Naive thymus-derived CD8-positive, alpha-beta T cell (primary cell): ENCODE measurements at regions not wholly inside any gene's neighbourhood (a gene's known extent, or its start where the extent isn't known, plus 50 kb on each side); places are given as distances from the start of the nearest gene placed in this dataset.

ENCODE experiments used
- ATAC-seq, 2 donors: fragments of 150-1000 bp; cut with Tn5 transposase in 1 of 2; sonication (Bioruptor Pico), chemical (Tn5 transposase) in 1 of 2; 1 replicate in 1 of 2; 2 replicates in 1 of 2; pipeline ENCODE4 v1.10.0; 2021; ENCODE audit warnings: mild to moderate bottlenecking in 2 of 2, moderate library complexity in 2 of 2
- POLR2A ChIA-PET: fragments of 350-600 bp; sonication (Branson Sonifier 250); formaldehyde crosslinking; loops from one replicate; lab custom pipeline; 2021; ENCODE audit warnings: antibody characterized with exemption; lab: Charles Lee
- DNase-seq, 10 donors: peaks; one replicate each; pipeline versions ENCODE4 v3.0.0 to v3.0.0-alpha.2; 2020 to 2022
- H3K27ac Mint-ChIP-seq, 10 donors: one replicate each; pipeline ENCODE4 v1.8.0; 2020 to 2022; ENCODE audit warnings: mild to moderate bottlenecking in 10 of 10, mixed read lengths in 10 of 10, moderate library complexity in 4 of 10, inconsistent platforms in 1 of 10
- H3K27me3 Mint-ChIP-seq, 5 donors: one replicate each; pipeline ENCODE4 v1.8.0; 2021 to 2022; ENCODE audit warnings: mixed read lengths in 5 of 5
- H3K36me3 Mint-ChIP-seq, 3 donors: one replicate each; pipeline ENCODE4 v1.8.0; 2020 to 2022; ENCODE audit warnings: mixed read lengths in 3 of 3, mild to moderate bottlenecking in 2 of 3, inconsistent platforms in 1 of 3
- H3K4me1 Mint-ChIP-seq, 4 donors: one replicate each; pipeline ENCODE4 v1.8.0; 2021 to 2022; ENCODE audit warnings: mixed read lengths in 4 of 4
- H3K4me3 Mint-ChIP-seq, 10 donors: one replicate each; pipeline ENCODE4 v1.8.0; 2020 to 2022; ENCODE audit warnings: mild to moderate bottlenecking in 10 of 10, mixed read lengths in 10 of 10, moderate library complexity in 6 of 10, inconsistent platforms in 1 of 10
- H3K9me3 Mint-ChIP-seq, 9 donors: one replicate each; pipeline ENCODE4 v1.8.0; 2020 to 2022; ENCODE audit warnings: mixed read lengths in 9 of 9, mild to moderate bottlenecking in 3 of 9, inconsistent platforms in 1 of 9, moderate library complexity in 1 of 9

DNA sequence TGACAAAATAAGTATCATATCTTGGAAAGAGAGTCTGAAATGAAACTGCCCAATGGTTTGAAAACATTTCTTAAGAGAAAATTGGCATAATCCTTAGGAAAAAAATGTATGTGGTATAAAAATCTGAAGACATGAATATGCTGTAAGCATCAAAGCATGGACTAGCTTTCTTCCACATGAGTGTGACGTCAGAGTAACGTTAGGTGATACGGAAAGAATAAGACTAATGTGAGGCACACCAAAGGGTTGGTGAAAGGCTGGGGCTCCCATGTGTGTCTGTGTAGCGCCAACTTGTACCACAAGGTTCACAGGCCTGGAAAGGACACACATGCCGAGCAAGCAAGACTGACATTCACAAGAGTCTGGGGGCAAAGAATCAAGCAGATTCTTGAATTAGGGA, 238.1 kb upstream of the GLI3 start:
- Mint-ChIP-seq H3K4me3 (no peak overlapping the region), H3K9me3 (peaks cover 0 to 12% (median 6%) of the 10 kb centered on the region in 9 donors), H3K4me1 (no peaks in the 10 kb centered on the region), H3K27me3 (no peaks in the 10 kb centered on the region), H3K36me3 (no peaks in the 10 kb centered on the region), H3K27ac (no peak overlapping the region)
- DNase-seq (no peak), ATAC-seq (no peak)
- POLR2A ChIA-PET, result no interaction called here

GRCh38 chr7:42473099-42473498, 236.1 kb upstream of the GLI3 start:
- Mint-ChIP-seq H3K4me3 (no peak overlapping the region), H3K27ac (no peak overlapping the region), H3K36me3 (no peaks in the 10 kb centered on the region), H3K9me3 (peaks cover 0 to 12% (median 4%) of the 10 kb centered on the region in 9 donors), H3K4me1 (no peaks in the 10 kb centered on the region), H3K27me3 (no peaks in the 10 kb centered on the region)
- ATAC-seq, result no peak
- POLR2A ChIA-PET, result no interaction called here
- no peak for DNase-seq

GRCh38 chr7:42471573-42472174, 234.7 kb upstream of the GLI3 start:
- Mint-ChIP-seq H3K9me3 (peaks cover 0 to 12% (median 5%) of the 10 kb centered on the region in 9 donors), H3K4me1 (no peaks in the 10 kb centered on the region), H3K4me3 (no peak overlapping the region), H3K27ac (no peak overlapping the region), H3K36me3 (no peaks in the 10 kb centered on the region), H3K27me3 (peaks cover 0 to 2% (median 0%) of the 10 kb centered on the region in 5 donors)
- DNase-seq (no peak), ATAC-seq (no peak)
- POLR2A ChIA-PET, result no interaction called here

- H3K4me1 Mint-ChIP-seq, result no peaks in the 10 kb centered on the region
- POLR2A ChIA-PET, result no interaction called here
- ATAC-seq (no peak), DNase-seq (no peak)
- H3K27me3 Mint-ChIP-seq, result peaks cover 0 to 2% (median 0%) of the 10 kb centered on the region in 5 donors
- no peak overlapping the region for H3K4me3 Mint-ChIP-seq
- H3K36me3 Mint-ChIP-seq, result no peaks in the 10 kb centered on the region
- no peak overlapping the region for H3K27ac Mint-ChIP-seq
- peaks cover 0 to 24% (median 6%) of the 10 kb centered on the region in 9 donors for H3K9me3 Mint-ChIP-seq
Observed at GRCh38 chr7:42469341-42469740, 232.3 kb upstream of the GLI3 start.

DNA sequence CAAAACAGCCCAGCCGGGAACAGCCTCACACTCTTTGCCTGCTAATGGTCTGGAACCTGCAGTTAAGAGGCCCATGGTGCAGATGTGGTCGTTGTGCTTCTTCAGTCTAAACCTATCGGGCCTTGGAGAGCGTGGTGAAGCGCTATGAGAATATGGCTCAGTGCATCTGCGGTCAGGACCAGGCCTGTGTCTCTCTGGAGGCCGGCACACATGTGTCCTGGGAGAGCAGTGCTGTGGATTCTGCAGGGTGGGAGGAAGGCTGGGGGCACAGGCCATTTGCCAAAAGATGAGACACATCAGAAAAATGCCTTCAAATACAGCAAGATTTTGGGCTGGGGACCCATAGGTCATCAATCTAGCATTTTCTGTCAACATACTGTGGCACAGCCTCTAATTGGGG, 231.5 kb upstream of the GLI3 start:
- Mint-ChIP-seq H3K9me3 (peaks cover 0 to 31% (median 10%) of the 10 kb centered on the region in 9 donors), H3K4me1 (no peaks in the 10 kb centered on the region), H3K4me3 (no peak overlapping the region)

GRCh38 chr7:42461537-42461936, 224.5 kb upstream of the GLI3 start:
- Mint-ChIP-seq H3K4me1 (no peaks in the 10 kb centered on the region), H3K9me3 (peaks cover 0 to 34% (median 7%) of the 10 kb centered on the region in 9 donors), H3K4me3 (no peak overlapping the region), H3K27ac (no peak overlapping the region), H3K27me3 (peaks cover 0 to 5% (median 1%) of the 10 kb centered on the region in 5 donors), H3K36me3 (peaks cover 0 to 5% (median 0%) of the 10 kb centered on the region in 3 donors)
- DNase-seq (no peak), ATAC-seq (no peak)
- POLR2A ChIA-PET, result no interaction called here

More for the DNA sequence above, 231.5 kb upstream of the GLI3 start:
- peaks cover 0 to 5% (median 0%) of the 10 kb centered on the region in 3 donors for H3K36me3 Mint-ChIP-seq
- POLR2A ChIA-PET, result no interaction called here
- ATAC-seq, result no peak
- H3K27me3 Mint-ChIP-seq, result peaks cover 0 to 3% (median 0%) of the 10 kb centered on the region in 5 donors
- DNase-seq, result no peak
- H3K27ac Mint-ChIP-seq, result no peak overlapping the region

DNA sequence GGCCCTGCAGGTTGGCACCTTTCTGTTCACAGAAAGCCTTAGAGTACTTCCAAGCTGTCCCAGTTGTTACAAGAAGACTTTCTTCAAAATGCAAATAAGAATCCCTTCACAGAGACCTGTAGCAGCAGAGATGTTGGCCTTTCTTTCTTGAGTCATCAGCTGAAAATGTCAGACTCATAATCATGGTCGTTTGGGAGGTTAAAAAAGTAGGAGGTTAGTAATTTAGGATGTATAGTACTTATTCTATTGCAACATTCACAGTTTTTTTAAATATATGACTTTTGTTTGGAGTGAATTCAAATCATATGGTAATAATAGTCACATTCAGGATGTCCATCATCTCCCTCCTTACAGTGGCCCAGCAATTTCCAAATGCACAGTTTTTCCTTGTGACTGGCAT, 223.9 kb upstream of the GLI3 start:
- H3K4me1 Mint-ChIP-seq, result no peaks in the 10 kb centered on the region
- H3K27ac Mint-ChIP-seq, result no peak overlapping the region
- DNase-seq (no peak), ATAC-seq (no peak)
- H3K4me3 Mint-ChIP-seq, result no peak overlapping the region
- H3K9me3 Mint-ChIP-seq, result peaks cover 0 to 28% (median 7%) of the 10 kb centered on the region in 9 donors
- POLR2A ChIA-PET, result no interaction called here
- peaks cover 0 to 5% (median 1%) of the 10 kb centered on the region in 5 donors for H3K27me3 Mint-ChIP-seq
- peaks cover 0 to 5% (median 0%) of the 10 kb centered on the region in 3 donors for H3K36me3 Mint-ChIP-seq

DNA sequence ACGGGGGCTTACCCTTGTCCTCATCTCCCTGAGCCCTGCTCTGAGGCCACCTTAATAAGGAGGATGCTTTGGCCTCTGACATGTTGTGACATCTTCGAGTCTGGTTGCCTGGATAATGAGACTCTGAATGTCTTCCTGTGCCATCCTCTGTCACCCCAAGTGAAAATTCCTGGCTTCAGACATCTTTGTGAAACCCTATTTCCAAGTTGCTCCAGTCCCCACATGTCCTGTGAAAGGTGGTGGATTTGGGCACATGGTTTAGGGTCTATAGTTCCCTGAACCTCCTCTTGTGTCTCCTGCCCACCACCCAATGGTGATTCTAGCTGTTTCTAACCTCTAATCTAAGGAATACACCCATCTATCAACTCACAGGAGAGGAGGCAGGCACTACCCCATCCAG, 223.1 kb upstream of the GLI3 start:
- Mint-ChIP-seq H3K4me1 (no peaks in the 10 kb centered on the region), H3K27me3 (peaks cover 0 to 5% (median 1%) of the 10 kb centered on the region in 5 donors), H3K27ac (no peak overlapping the region), H3K4me3 (no peak overlapping the region), H3K36me3 (peaks cover 0 to 5% (median 0%) of the 10 kb centered on the region in 3 donors), H3K9me3 (peaks cover 0 to 20% (median 7%) of the 10 kb centered on the region in 9 donors)
- ATAC-seq, result no peak
- no peak for DNase-seq
- POLR2A ChIA-PET, result no interaction called here

DNA sequence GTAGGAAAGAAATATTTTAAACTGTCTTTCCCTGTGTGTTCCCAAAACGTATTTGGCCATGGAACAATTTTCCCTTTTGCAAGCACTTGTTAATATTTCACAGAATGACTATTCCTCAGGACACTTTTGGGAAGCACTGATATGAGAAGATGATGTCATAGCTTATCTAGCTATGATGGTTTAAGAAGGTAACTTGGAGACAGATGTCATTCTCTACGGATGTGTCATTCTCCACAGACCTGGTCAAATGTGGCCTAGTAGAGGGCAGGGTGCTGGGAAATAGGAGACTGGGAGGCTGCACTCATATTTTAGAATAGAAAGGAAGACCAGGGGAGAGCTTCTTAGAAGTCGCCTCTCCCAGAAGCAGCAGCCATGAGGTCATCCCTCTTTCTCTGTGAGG, 220.7 kb upstream of the GLI3 start:
- POLR2A ChIA-PET, result no interaction called here
- no peak for ATAC-seq
- Mint-ChIP-seq H3K4me1 (no peaks in the 10 kb centered on the region), H3K9me3 (peaks cover 0 to 2% (median 0%) of the 10 kb centered on the region in 9 donors), H3K36me3 (no peaks in the 10 kb centered on the region), H3K4me3 (no peak overlapping the region), H3K27me3 (peaks cover 4 to 20% (median 6%) of the 10 kb centered on the region in 5 donors), H3K27ac (no peak overlapping the region)
- no peak for DNase-seq

DNA sequence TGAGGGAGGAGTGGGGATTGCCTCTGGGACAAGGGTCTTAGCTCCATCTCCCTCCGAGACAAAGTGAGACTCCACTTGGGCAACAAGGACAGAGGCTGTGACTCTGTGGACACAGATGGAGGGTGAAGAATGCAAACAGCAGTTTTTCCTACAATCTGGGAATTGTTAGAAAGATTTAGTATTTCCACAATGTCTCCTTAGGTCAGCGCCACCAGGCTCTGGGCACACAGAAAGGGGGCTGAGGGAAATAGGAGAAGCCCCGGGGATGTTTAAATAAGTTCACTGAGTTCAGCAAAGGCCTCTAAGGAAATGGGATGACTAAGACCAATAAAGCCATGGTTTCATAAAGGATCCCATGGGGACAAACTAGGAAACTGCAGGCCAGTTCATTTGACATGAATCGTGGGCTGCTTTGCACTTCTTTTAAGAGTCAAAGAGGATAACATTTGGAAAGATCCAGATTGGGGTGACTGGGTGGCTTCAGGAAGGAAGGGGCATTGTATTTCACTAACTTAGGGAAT, 219.8 kb upstream of the GLI3 start:
- DNase-seq (no peak), ATAC-seq (no peak)
- Mint-ChIP-seq H3K36me3 (no peaks in the 10 kb centered on the region), H3K27me3 (peaks cover 4 to 29% (median 6%) of the 10 kb centered on the region in 5 donors), H3K27ac (no peak overlapping the region), H3K9me3 (peaks cover 0 to 2% (median 0%) of the 10 kb centered on the region in 9 donors), H3K4me1 (no peaks in the 10 kb centered on the region), H3K4me3 (no peak overlapping the region)
- POLR2A ChIA-PET, result no interaction called here

DNA sequence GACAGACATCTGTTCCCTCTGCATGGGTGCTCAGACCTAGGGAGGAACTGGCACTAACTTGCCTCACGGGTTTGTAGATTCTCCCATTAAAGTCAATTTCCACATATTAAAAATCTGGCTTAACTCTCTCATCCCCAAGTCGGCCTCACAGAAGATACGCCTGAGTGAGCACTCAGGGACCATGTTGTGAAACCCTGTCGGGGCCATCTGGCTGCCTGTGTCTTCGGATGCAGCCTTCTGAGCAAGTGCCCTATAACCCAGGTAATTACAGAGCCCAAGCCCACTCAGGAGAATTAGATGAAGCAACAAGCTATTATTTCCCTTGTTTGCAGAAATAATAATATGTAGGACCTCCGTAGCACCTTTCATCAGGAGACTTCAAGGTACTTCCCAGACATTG, 219.3 kb upstream of the GLI3 start:
- no peak overlapping the region for H3K27ac Mint-ChIP-seq
- no peak overlapping the region for H3K4me3 Mint-ChIP-seq
- peaks cover 0 to 2% (median 0%) of the 10 kb centered on the region in 9 donors for H3K9me3 Mint-ChIP-seq
- POLR2A ChIA-PET, result no interaction called here
- DNase-seq, result no peak
- no peaks in the 10 kb centered on the region for H3K4me1 Mint-ChIP-seq
- H3K36me3 Mint-ChIP-seq, result no peaks in the 10 kb centered on the region
- H3K27me3 Mint-ChIP-seq, result peaks cover 4 to 29% (median 8%) of the 10 kb centered on the region in 5 donors
- ATAC-seq, result no peak

DNA sequence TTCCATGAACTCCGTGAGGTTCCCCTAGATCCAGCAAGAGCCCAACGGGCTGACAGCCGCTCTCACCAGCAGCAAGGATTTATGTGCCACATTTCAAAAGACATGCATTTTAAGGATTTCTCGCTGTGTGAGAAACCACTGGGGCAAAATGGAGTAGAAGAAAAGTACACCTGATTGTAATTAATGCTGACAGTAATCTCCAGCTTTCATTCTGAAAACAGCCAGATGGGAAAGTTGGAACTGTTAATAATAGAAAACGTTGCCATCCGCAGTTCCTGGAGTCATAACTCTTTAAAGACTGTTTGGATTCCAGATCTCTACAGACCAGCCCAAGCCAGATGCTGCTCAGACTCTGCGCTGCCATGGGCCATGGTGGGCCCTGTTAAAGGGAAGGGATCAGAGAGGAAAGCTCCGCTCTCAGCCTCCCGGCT, 216.9 kb upstream of the GLI3 start:
- H3K4me3 Mint-ChIP-seq, result no peak overlapping the region
- H3K27me3 Mint-ChIP-seq, result peaks cover 4 to 47% (median 8%) of the 10 kb centered on the region in 5 donors
- POLR2A ChIA-PET, result no interaction called here
- no peak overlapping the region for H3K27ac Mint-ChIP-seq
- ATAC-seq (no peak), DNase-seq (no peak)
- no peaks in the 10 kb centered on the region for H3K36me3 Mint-ChIP-seq
- peaks cover 0 to 15% (median 0%) of the 10 kb centered on the region in 9 donors for H3K9me3 Mint-ChIP-seq
- no peaks in the 10 kb centered on the region for H3K4me1 Mint-ChIP-seq

GRCh38 chr7:42452356-42452755, 215.3 kb upstream of the GLI3 start:
- POLR2A ChIA-PET, result no interaction called here
- DNase-seq, result no peak
- no peak overlapping the region for H3K4me3 Mint-ChIP-seq
- no peaks in the 10 kb centered on the region for H3K4me1 Mint-ChIP-seq
- ATAC-seq, result no peak
- peaks cover 4 to 47% (median 8%) of the 10 kb centered on the region in 5 donors for H3K27me3 Mint-ChIP-seq
- no peaks in the 10 kb centered on the region for H3K36me3 Mint-ChIP-seq
- peaks cover 0 to 15% (median under 1%) of the 10 kb centered on the region in 9 donors for H3K9me3 Mint-ChIP-seq
- H3K27ac Mint-ChIP-seq, result no peak overlapping the region
